ENCODE measurements at regions not wholly inside any gene's neighbourhood (a gene's known extent, or its start where the extent isn't known, plus 50 kb on each side); places are given as distances from the start of the nearest gene placed in this dataset.

- Histone ChIP-seq H3K27ac (no peak overlapping the region), H3K36me3 (no peaks in the 10 kb centered on the region), H3K27me3 (no peaks in the 10 kb centered on the region), H3K9me3 (no peaks in the 10 kb centered on the region), H3K4me3 (no peak overlapping the region), H3K4me1 (no peaks in the 10 kb centered on the region)
- TF ChIP-seq CTCF (IDR thresholded peaks at IDR 0.05) (no peak), POLR2A (IDR thresholded peaks at IDR 0.05) (no peak)
- 64 to 74% (median 70%) methylated on average over 8 of the region's 8 CpGs for WGBS, 4 donors
- ATAC-seq (no peak), DNase-seq (no peak)
- intact Hi-C loops (cut with DNase I): no loop called here
Measured at GRCh38 chr20:39452583-39453340, 490.6 kb downstream of the DHX35 start.

DNA sequence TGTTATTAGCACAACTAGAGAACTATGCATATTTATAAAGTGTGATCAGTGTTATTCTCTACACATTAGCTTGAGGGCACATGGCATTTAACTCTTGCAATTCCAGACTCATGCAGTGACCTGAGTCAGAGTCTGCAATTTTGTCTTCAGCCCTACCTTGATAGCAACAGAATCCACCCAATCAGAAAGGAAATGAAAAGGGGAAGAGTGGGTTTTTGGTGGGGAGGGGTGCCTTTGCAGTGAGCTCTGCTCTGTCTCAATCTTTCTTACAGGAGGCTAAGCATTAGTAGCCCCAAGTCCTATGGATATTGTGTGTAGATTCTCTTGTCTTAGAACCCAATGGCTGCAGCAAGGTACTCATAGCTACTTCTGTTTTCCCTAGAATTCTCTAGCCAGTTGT, 489.2 kb downstream of the DHX35 start:
- Histone ChIP-seq H3K4me1 (no peaks in the 10 kb centered on the region), H3K9me3 (no peaks in the 10 kb centered on the region), H3K4me3 (no peak overlapping the region), H3K27me3 (no peaks in the 10 kb centered on the region), H3K36me3 (no peaks in the 10 kb centered on the region), H3K27ac (no peak overlapping the region)
- DNase-seq: no peak
- intact Hi-C loops (cut with DNase I): no loop called here
- TF ChIP-seq CTCF (IDR thresholded peaks at IDR 0.05) (no peak), POLR2A (IDR thresholded peaks at IDR 0.05) (no peak)
- ATAC-seq: no peak

- Histone ChIP-seq H3K27ac (no peak overlapping the region), H3K9me3 (no peaks in the 10 kb centered on the region), H3K36me3 (no peaks in the 10 kb centered on the region), H3K4me3 (no peak overlapping the region), H3K27me3 (no peaks in the 10 kb centered on the region), H3K4me1 (no peaks in the 10 kb centered on the region)
- 27 to 39% (median 32%) methylated on average over 2 of the region's 2 CpGs for WGBS, 4 donors
- DNase-seq: no peak
- ATAC-seq: no peak
- TF ChIP-seq POLR2A (IDR thresholded peaks at IDR 0.05): no peak
- no peak for TF ChIP-seq CTCF (IDR thresholded peaks at IDR 0.05)
- intact Hi-C loops (cut with DNase I): no loop called here
Measured at GRCh38 chr20:39446397-39446796, 484.3 kb downstream of the DHX35 start.

DNA sequence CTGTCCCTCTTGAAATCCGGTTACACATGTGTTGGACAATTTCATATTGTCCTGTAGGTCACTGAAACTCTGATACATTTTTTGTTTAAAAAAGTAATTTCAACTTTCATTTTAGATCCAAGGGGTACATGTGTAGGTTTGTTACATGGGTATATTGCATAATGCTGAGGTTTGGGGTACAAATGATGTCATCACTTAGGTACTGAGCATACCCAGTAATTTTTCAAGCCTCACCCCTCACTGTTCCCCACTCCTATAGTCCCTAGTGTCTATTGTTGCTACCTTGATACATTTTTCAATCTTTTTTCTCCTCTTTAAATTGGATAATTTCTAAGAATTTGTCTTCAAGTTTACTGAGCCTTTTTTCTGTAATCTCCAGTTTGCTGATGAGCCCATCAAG, 483.0 kb downstream of the DHX35 start:
- ATAC-seq (no peak), DNase-seq (no peak)
- H3K4me3 ChIP-seq: no peak overlapping the region
- TF ChIP-seq POLR2A (IDR thresholded peaks at IDR 0.05) (no peak), CTCF (IDR thresholded peaks at IDR 0.05) (no peak)
- no peak overlapping the region for H3K27ac ChIP-seq
- H3K27me3 ChIP-seq: no peaks in the 10 kb centered on the region
- no peaks in the 10 kb centered on the region for H3K9me3 ChIP-seq
- H3K4me1 ChIP-seq: no peaks in the 10 kb centered on the region
- H3K36me3 ChIP-seq: no peaks in the 10 kb centered on the region
- intact Hi-C loops (cut with DNase I): no loop called here
- 88 to 93% (median 90%) methylated on average over 1 of the region's 1 CpG for WGBS, 4 donors
